NCI-H1694 (cell line): ENCODE measurements at regions not wholly inside any gene's neighbourhood (a gene's known extent, or its start where the extent isn't known, plus 50 kb on each side); places are given as distances from the start of the nearest gene placed in this dataset.
"Not testable (repeated sequence)": the region's sequence is repeated elsewhere in the genome, so short reads cannot be mapped to it uniquely, and the experiment has no call there.

Experiments used
- DNase-seq: peaks from one replicate; lab custom pipeline; 2025; lab: John Stamatoyannopoulos, UW

DNA sequence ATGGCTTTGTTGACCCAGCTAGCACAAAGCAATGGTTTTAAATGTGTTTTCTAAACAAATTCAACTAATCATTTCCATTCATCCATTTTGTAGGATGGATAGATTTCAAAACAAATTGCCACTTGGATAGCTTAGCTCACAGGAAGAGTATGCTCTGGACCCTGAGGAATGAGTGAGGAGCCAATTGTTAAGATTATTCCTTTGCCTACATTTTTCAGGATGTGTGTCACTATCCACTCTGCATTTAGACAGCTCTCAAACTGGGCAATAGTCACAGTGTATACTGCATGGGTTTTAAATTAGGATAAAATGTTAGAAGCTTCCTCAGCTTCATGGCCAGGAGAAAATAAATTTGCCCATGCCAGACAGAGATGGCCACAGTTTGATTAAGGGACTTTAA lies 605.6 kb upstream of the TEX47 start:
- DNase-seq: no peak

DNA sequence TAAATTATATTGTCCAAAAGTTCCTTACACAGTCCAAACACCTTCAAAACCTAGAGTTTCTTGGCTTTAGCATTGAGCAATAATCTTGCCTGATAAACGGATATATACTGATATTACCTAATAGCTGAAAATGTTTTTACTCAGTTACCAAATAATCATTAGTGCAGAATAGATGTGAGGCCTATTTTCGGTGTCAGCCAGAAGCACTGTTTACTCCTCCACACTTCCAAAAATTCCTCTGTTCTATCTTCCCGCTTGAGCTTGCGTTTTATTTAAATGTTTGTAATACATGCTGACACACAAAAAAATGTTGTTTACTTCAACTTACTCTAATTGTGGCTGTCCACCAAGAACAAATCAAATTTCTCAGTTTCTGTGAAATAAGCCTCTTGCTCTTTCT lies 606.2 kb upstream of the TEX47 start:
- DNase-seq: no peak

DNA sequence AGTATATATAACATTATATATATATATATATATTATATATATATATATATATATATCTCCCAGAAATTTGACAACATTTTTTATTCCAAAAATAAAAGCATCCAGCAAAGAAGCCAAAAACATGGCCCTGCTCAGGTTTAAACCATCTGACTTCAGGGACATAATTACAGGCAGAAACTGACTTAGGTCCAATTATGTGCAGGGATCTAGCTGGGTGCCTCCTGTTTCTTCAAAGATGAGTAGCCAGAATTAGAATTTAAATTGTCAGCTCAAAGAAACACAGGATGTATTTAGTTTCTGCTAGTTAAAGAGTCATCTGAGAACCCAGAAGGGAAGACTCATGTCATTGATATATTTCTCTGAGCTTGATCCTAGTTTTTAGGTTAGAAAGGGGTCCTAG lies 656.4 kb upstream of the TEX47 start:
- DNase-seq: no peak

DNA sequence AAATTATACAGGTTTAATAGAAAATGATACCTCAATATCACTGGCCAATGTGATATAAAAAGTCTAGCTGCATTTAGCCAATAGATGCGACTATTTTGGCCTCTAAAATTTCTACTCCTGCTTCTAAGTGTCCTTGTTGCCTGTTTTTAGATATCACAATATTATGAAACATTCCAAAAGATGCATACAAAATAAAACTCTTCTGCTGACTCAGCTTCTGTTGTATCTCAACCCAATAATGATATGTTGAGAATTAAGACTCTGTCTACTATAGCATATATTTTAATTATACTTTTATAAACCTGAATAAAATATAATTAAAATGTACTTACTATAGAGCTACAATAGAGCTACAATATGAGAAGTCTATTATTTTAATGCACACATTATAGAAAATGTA lies 661.0 kb upstream of the TEX47 start:
- no peak for DNase-seq

DNA sequence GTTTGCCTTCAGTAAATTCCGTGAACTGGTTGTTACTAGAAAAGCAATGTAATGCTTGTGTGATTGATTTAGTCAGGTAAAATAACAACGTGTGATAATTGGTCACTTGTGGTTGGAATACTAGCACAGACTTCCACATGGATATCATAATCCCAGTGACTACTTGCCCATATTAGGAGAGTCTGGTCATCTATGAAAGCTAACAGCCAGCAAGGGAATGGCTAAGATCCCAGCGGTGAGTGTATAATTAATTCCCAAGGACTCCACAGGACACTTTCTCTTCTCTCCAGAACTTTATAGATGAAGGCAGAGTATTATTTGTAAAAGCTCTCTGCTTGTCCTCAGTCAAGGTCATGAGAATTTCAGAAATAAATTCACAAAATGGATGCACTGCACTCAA lies 662.6 kb upstream of the TEX47 start:
- no peak for DNase-seq

DNA sequence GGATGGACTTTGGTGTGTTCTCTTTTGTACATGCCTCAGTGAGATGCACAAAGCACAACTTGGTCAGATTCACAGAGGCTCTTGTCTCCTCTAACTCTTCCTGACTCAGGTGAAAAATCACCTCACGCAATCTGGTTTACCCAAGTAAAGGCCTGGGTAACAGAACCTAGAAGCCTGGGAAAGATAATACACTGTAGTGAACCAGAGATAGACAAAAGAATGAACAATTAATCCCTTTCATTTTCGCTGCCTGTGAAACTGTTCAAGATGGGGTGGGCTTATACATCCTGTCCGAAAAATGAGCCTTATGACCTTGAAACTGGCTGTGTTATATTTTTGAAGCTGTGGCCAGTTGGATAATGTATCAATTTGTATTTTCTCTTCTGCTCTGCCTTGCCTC lies 678.9 kb upstream of the TEX47 start:
- no peak for DNase-seq

DNA sequence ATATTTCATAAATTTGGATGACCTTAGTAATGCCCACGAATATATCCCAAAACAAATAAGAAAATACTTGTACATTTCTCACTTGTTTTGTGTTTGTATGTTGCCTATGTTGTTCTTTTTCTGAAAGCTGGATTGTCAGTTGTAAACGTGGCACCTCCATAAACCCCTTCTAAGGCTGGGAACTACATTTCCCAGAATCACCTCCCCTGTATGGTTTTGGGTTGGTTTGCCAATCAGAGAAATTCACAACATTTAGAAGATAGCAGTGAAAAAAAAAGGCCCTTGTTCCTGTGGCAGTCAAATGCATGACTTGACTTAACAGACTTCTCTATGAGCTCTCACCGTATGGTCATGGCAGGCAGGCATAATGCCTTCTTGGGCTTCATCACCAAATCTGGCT lies 676.3 kb upstream of the STEAP1 start:
- no peak for DNase-seq

DNA sequence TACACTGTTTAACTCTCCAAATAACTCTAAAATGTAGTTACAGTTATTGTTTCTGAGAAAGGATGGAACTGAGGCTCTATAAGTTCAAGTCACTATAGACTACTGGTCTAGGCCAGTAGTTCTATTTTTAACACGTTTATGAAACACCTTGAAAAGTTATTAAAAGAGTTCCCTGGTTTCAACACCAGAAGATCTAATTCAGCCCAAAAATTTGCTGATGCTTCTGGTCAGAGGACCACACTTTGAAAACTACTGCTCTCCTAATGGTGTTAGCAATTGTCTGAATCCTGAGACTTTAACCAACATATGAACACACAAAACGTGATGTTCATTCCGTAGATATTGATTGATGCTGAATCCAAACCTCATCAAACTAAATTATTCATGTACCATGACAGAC lies 658.6 kb upstream of the STEAP1 start:
- DNase-seq: no peak

DNA sequence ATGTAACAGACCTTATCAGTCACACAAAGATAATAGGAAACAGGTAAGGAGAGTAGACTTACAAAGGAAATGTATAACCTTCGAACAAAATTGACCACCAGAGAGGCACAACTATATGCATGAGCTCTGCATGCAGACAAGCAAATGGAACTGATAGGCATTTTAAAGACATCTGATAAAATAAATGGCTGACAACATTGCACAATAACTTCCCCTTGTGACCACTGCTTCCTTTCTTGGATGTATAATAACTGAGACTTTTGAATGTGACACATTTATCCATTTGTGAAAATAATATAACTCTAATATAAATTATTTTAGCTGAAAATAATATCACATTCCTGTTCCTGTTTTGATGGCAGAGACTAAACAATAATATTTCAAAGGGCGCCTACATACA lies 654.2 kb upstream of the STEAP1 start:
- no peak for DNase-seq

DNA sequence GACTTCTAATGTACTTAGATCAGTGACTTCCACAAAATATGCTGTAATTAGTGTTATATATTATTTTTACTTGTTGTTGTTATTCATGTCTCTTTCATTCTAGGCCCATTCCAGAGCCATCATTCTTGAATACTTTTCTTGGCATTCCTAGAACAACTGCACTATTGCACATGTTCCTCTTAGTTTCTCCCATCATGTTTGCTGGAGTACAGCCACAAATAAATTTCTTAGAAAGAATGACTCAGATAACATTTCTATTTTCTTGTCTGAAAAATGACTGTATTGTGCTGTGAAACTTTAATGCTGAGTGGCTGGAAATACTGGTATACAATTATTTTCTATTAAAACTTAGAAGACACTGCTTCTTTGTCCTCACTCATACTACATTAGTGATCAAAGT lies 651.0 kb upstream of the STEAP1 start:
- no peak for DNase-seq

DNA sequence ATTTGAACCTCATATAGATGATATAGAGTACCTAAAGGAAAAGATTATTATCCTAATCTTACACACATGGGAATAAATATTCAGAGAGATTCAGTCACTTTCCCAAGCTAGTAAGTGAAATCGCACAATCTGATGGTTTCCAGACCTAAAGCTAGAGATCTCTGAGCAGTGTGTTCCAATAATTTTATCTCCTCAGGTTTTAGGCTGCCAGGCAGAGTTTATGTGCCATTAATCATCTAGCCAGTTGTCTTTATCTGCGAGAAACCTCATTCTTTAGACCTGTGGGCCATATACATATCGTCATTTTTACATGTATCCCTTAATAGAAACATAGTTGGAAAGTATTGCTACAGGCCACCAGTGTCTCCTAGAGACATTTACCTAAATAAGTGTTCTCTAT lies 647.2 kb upstream of the STEAP1 start:
- no peak for DNase-seq

DNA sequence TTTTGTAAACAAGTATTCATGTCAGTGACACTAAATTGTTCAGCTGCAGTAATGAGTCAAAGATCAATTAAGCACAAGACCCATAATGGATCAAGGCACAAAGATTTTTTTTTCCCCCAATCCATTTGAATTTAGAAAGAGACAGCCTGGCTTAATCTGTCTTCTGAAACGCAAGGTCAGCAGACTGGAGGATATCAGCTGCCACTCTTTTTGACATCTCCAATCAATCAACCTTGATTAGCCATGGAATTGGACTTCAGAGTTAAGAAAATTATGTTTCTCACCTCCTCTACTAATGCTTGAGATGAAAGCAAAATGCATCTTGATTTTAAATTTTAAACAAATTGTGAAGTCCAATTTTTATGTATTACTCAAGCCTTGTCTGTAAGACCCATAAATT lies 642.4 kb upstream of the STEAP1 start:
- DNase-seq: no peak

DNA sequence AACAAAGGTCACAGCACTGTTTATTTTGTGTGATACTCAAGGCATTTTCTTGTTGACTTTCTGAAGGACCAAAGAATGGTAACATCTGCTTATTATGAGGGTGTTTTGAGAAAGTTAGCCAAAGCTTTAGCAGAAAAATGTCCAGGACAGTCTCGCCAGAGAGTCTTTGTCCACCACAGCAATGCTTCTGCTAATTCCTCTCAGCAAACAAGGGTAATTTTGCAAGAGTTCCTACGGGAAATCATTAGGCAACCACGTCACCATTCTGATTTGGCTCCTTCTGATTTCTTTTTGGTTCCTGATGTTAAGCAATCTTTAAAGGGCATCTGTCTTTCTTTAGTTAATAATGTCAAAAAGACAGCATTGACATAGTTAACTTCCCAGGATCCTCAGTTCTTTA lies 639.3 kb upstream of the STEAP1 start:
- no peak for DNase-seq

DNA sequence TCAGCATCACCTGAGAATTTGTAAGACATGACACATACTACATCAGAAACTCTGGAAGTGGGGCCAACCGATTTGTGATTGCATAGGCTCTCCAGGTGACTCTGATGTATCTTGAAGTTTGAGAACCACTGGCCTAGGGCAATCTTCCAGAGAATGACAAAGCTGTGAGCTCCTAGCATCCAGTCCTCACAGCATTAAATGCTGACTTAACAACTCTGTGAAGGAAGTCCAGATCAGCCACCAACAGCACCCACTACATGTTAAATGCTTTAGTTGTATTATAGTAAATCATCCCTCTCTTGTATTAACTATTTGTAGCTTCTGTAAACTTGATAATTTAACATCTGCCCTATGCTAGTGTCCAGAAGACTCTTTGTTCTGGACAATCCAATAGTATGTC lies 636.5 kb upstream of the STEAP1 start:
- DNase-seq: no peak

DNA sequence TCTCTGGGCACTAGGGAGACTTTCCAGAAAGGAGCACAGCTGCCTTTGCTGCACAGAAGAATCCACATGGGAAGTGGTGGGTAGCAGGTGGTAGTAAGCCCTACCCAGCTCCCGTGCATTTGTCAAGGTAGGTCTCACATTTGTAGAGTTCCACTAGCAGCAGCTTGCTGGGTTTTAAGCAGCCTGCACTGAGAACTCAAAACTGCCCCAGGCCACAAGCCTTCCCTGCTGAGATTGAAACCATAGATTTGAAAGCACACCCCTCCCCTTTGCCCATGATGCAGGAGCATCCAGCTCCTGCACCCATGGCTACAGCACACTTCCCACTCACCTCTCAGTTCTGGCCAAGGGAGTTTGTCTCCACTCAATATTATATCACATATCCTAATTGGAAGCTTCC lies 604.5 kb upstream of the STEAP1 start:
- DNase-seq: no peak

DNA sequence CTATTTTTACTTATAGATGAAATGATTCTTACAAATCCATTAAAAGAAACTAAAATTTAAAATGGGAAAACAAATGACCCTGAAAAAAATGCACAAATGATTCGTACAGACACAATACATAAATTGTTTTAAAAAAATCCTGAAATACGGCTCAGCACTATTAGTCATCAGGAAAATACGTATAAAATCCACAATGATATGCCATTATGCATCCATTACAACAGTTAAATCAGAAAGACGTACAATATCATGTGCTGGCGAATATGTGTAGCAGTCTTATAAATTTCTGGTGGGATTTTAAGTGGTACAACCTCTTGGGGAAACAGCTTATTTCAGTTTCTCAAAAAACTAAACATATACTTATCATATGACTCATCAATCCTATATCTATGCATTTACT lies 600.1 kb upstream of the STEAP1 start:
- DNase-seq: no peak

DNA sequence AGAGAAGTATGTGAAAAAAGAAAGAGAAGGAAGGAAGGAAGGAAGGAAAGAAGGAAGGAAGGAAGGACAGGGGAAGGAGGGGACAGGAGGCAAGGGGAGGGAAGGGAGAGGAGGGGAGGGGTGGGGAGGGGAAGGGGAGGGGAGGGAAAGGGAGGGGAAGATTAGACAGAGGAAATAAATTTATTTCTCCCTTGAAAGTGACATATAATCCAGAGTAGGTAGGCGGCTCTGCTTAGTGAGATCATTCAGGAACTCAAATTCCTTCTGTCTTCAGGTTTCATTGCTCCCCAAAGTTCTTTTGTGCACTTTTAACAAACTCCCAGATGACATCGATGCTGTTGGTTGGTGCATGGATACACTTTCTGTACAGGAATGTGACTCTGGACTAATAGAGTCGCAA lies 594.7 kb upstream of the STEAP1 start:
- DNase-seq: no peak

DNA sequence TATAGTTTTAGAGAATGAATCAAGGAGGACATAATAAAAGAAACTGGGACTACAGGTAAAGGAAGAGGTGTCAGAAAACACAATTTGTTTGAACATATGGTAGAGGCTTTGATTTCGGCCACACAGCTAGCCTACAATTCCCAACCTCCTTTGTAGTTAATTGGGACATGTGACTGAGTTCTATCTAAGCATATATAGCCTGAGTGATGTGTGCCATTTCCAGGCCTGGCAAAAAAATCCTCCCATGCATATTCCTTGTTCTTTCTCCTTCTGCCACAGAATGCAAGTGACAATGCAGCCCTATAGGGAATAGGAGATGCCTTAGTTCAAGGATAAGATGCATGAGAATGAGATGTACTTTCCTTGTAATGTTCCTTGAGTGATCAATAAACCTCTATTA lies 590.7 kb upstream of the STEAP1 start:
- DNase-seq: no peak

DNA sequence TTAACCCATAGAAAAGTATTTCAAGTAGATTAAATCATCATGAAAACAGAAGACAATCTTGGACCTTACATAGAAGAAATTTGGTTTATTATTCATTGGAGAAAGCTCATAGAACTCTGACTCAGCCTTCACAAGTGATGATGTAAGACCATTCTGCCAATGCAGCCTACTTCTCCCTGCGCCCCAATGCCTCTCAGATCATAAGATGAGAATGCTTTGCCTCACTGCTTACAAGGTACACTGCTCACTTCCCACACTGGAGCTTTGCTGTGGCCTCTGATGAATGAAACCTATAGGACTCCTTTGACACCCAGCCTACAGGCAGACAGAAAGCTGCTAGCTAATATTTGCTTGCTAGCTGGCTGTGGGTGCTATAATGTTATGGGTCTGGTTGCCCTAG lies 569.4 kb upstream of the STEAP1 start:
- no peak for DNase-seq

DNA sequence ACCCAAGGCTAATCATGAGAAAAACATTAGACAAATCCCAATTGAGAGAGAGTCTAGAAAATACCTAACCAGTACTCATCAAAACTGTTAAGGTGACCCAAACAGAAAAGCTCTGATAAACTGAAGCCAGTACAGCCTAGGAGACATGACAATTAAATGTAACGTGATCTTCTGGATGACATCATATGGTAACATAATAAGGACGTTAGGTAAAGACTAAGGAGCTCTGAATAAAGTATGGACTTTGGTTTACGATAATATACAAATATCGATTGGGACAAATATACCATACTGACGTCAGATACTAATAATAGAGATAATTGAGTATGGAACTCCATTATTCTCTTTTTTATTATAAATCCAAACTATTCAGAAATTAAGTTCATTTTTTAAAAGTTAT lies 561.1 kb upstream of the STEAP1 start:
- DNase-seq: no peak

DNA sequence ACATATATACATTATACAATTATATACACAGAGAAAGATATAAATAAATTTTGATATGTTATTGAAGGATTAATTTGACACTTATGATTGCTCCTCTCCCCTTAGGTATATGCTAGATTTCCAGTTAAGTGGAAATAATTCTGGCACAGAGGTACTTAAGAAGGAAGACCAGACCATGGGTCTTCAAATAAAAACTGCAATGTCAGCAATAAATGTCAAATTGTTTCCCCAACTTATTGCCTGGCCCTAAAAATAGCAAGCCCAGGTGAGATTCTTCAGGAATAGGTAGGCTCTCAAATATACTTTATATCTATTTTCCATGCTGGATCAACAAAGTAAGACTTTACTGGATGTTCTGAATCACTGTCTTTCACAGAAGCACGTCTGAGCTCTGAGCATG lies 551.3 kb upstream of the STEAP1 start:
- no peak for DNase-seq

DNA sequence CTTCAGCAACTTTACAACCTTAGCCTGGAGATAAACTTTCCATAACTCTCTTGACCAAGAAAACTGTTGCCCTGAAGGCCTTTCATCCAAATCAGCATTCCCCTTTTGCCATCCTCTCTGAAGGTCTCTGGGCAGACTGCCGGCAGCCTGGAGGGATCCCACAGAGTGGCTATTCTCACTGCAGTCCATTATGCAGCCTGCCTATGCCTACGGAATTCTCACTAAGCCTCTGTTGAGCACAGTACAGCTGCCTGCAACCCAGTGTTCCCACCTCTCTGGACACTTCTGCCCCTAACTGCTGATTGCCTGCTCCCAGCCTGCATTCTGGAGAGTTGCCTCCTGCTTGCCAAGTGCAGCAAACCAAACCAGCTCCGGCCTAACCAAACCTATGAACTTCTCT lies 548.9 kb upstream of the STEAP1 start:
- no peak for DNase-seq

DNA sequence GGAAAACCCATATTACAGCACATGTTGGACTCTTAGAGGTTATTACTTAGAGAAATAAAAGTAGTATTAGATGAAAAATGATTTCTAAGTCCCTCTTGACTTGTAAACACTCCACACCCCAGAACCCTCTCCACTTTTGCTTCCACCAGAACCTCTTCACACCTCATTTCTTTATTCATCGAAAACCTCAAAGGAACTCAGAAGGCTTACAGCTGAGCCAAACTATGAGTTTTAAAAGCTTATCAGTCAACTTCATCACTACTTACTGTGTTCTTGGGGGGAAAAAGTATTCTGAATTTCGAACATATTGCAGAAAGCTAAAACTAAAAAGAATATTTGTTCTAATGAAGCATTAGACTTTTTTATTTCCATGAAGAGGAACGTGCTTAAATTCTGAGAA lies 547.8 kb upstream of the STEAP1 start:
- no peak for DNase-seq

DNA sequence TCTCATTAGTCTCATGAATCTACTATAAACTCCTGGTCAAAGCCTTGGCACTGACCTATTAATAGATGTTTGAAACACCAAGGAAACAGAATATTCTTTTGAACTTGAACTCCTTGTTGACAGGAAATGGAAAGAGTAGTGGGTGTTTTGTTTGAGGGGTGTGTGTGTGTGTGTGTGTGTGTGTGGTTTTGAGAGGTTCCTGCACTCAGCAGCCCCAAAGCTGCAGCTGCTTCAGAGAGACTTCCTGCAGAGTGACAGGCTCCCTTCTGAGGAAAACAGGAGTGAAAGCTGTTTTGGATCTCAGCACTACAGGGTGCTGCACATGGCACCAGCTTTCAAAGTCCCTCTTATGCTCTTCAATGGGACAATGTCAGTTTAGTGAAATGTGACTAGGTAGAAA lies 546.5 kb upstream of the STEAP1 start:
- no peak for DNase-seq

DNA sequence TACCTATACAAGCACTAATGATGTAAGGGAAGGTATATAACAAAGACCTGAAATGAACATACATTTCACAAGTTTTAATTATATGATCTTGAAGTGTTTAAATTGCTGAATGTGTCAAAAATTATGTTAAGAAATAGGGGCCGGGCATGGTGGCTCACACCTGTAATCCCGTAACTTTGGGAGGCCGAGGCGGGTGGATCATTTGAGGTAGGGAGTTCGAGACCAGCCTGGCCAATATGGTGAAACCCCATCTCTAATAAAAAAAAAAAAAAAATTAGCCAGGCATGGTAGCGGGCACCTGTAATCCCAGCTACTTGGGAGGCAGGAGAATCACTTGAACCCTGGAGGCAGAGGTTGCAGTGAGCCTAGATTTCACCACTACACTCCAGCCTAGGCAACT lies 537.4 kb upstream of the STEAP1 start:
- DNase-seq: not testable (repeated sequence)

DNA sequence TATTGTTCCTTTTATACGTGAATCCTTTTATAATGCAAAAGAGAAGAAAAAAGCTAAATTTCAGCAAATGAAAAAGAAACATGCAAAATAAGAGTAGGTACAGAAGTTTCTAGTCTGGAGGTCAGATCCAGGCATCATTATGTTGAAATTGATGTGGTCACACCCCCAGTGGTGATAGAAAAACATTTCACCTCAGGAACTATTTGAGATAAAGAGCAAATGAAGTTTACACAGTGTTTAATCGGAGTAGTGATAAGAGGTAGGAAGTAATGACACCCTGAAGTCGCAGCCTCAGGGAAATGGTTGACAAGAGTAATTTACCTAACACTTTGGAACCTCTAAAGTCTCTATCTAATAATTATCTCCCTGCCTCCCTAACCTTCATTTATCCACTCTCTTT lies 536.0 kb upstream of the STEAP1 start:
- DNase-seq: no peak
